ENCODE measurements at regions not wholly inside any gene's neighbourhood (a gene's known extent, or its start where the extent isn't known, plus 50 kb on each side); places are given as distances from the start of the nearest gene placed in this dataset.
A peak's percentile ranks its signal among the peaks of the same experiment; 100 is the strongest.

DNA sequence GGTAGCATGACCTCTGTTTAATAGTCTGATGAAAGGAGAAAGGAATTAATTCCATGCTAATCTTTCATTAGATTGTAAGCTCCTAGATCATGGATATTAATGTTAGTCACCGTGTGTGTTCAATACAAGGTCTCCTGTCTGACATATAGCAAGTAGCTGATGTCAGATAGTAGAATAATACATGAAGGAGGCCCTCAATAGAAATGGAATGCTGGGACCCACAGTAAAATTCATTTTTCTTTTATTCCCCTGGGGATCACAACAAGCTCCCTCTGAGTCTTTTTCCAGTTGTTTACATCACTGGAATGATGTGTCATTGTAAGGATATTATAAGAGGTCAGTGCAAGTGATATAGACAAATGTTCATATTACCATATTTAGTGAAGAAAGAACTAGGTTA is 240.3 kb upstream of the TRPC7 start:
- Histone ChIP-seq H3K14ac (replicated peaks; ENCODE audit: low read depth, low read length) (no peak overlapping the region), H2BK5ac (ENCODE audit: low read depth, low read length, poor library complexity, severe bottlenecking) (no peak overlapping the region), H3K18ac (ENCODE audit: low read depth, low read length) (no peak overlapping the region), H3K27me3 (ENCODE audit: control insufficient read depth, insufficient read depth, low read length) (no peaks in the 10 kb centered on the region), H2AFZ (replicated peaks; ENCODE audit: low read length, poor library complexity) (no peak overlapping the region), H2AK5ac (ENCODE audit: low read depth, low read length) (no peak overlapping the region), H3K27ac (ENCODE audit: insufficient read depth, low read length) (no peak overlapping the region), H3K9me3 (ENCODE audit: control insufficient read depth, insufficient read depth, low read length) (peaks cover 2% of the 10 kb centered on the region; the same call in 1 of the 2 replicates), H3K4me1 (ENCODE audit: control insufficient read depth, insufficient read depth, low read length) (no peaks in the 10 kb centered on the region), H2BK15ac (ENCODE audit: low read depth, low read length) (no peak overlapping the region), H3K4me2 (ENCODE audit: low read depth, low read length) (no peak overlapping the region), H4K20me1 (ENCODE audit: insufficient read depth, low read length) (no peaks in the 10 kb centered on the region), H2BK120ac (ENCODE audit: low read depth, low read length) (no peak overlapping the region), H4K8ac (ENCODE audit: low read depth in 2 of 2, low read length in 2 of 2) (no peak overlapping the region), H4K5ac (ENCODE audit: low read depth, low read length) (no peak overlapping the region), H4K91ac (ENCODE audit: insufficient read depth, low read depth, low read length) (no peak overlapping the region), H3K9me1 (ENCODE audit: insufficient read depth, low read length) (no peaks in the 10 kb centered on the region), H3K36me3 (ENCODE audit: control insufficient read depth, insufficient read depth, low read length) (no peaks in the 10 kb centered on the region), H2AK9ac (replicated peaks; ENCODE audit: low read depth, low read length, poor library complexity) (no peak overlapping the region), H3K79me1 (ENCODE audit: low read depth in 1 of 2, low read length in 2 of 2) (no peaks in the 10 kb centered on the region), H3K4me3 (ENCODE audit: insufficient read depth, low read depth, low read length) (no peak overlapping the region), H2BK20ac (ENCODE audit: low read depth, low read length) (no peak overlapping the region), H3K4ac (ENCODE audit: low read depth, low read length) (no peak overlapping the region), H3K9ac (ENCODE audit: low read depth, low read length) (no peak overlapping the region), H3K56ac (ENCODE audit: extremely low read depth, insufficient read depth, low read length) (no peak overlapping the region), H3K23ac (ENCODE audit: low read depth, low read length) (no peak overlapping the region)
- ChIA-PET CTCF (no interaction called here), POLR2A (ENCODE audit: unreplicated experiment) (no interaction called here)
- dilution Hi-C loops (cut with HindIII; ENCODE audit: low sequenced_read_pairs, unreplicated experiment) = no loop called here
- no CpG with 5 or more reads among the region's 1 CpG for WGBS, 2 experiments (ENCODE audit: extremely low coverage in 2 of 2, insufficient read length in 1 of 2)
- in situ Hi-C loops (cut with MboI; ENCODE audit: low sequenced_read_pairs) = no loop called here
- DNase-seq (no peak), ATAC-seq (ENCODE audit: low read depth) (peak; percentile 49; the same call in 1 of the 2 replicates)
- BruUV-seq (replicated peaks) = no TSS peak
- intact Hi-C loops (cut with micrococcal nuclease) = no loop called here
- TF ChIP-seq, protein P1, sequence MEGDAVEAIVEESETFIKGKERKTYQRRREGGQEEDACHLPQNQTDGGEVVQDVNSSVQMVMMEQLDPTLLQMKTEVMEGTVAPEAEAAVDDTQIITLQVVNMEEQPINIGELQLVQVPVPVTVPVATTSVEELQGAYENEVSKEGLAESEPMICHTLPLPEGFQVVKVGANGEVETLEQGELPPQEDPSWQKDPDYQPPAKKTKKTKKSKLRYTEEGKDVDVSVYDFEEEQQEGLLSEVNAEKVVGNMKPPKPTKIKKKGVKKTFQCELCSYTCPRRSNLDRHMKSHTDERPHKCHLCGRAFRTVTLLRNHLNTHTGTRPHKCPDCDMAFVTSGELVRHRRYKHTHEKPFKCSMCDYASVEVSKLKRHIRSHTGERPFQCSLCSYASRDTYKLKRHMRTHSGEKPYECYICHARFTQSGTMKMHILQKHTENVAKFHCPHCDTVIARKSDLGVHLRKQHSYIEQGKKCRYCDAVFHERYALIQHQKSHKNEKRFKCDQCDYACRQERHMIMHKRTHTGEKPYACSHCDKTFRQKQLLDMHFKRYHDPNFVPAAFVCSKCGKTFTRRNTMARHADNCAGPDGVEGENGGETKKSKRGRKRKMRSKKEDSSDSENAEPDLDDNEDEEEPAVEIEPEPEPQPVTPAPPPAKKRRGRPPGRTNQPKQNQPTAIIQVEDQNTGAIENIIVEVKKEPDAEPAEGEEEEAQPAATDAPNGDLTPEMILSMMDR (conservative IDR thresholded peaks at IDR 0.05; ENCODE audit: low read depth, low read length) = no peak
- no peak for TF ChIP-seq RAD21 (IDR thresholded peaks at IDR 0.05; ENCODE audit: low read length)
- no peak for TF ChIP-seq SMC3 (IDR thresholded peaks at IDR 0.05; ENCODE audit: low read depth, low read length)
- no peak for TF ChIP-seq NFE2L2 (IDR thresholded peaks at IDR 0.05; ENCODE audit: low read depth, low read length)
- TF ChIP-seq MXI1 (IDR thresholded peaks at IDR 0.05; ENCODE audit: borderline replicate concordance, low read depth, low read length) = no peak

All from IMR-90 (cell line).